Glutamatergic neuron (in vitro differentiated cells): ENCODE measurements at regions not wholly inside any gene's neighbourhood (a gene's known extent, or its start where the extent isn't known, plus 50 kb on each side); places are given as distances from the start of the nearest gene placed in this dataset.

Experiments used
- DNase-seq: peaks from one replicate; pipeline ENCODE4 v3.0.0; 2022
- H3K27ac Mint-ChIP-seq: one replicate; pipeline ENCODE4 v1.8.0; 2020; ENCODE audit warnings: mild to moderate bottlenecking, mixed read lengths, inconsistent platforms; ENCODE audit not compliant: unreplicated experiment
- H3K27me3 Mint-ChIP-seq: one replicate; pipeline ENCODE4 v1.8.0; 2020; ENCODE audit warnings: mild to moderate bottlenecking, moderate library complexity, mixed read lengths, inconsistent platforms; ENCODE audit not compliant: unreplicated experiment
- H3K36me3 Mint-ChIP-seq: one replicate; pipeline ENCODE4 v1.8.0; 2020; ENCODE audit warnings: mild to moderate bottlenecking, mixed read lengths, inconsistent platforms; ENCODE audit not compliant: unreplicated experiment
- H3K4me1 Mint-ChIP-seq: one replicate; pipeline ENCODE4 v1.8.0; 2020; ENCODE audit warnings: mild to moderate bottlenecking, low read depth, mixed read lengths, inconsistent platforms; ENCODE audit not compliant: unreplicated experiment
- H3K4me3 Mint-ChIP-seq: one replicate; pipeline ENCODE4 v1.8.0; 2020; ENCODE audit warnings: mild to moderate bottlenecking, mixed read lengths, inconsistent platforms; ENCODE audit not compliant: unreplicated experiment
- H3K9me3 Mint-ChIP-seq: one replicate; pipeline ENCODE4 v1.8.0; 2020; ENCODE audit warnings: mild to moderate bottlenecking, moderate library complexity, mixed read lengths, inconsistent platforms; ENCODE audit not compliant: unreplicated experiment
- TF ChIP-seq, protein P1 (sequence below): fragments of 200-600 bp; sonication (generic); IDR thresholded peaks from one replicate; pipeline ENCODE4 v1.5.0; 2021; ENCODE audit not compliant: partially characterized antibody, unreplicated experiment

DNA sequence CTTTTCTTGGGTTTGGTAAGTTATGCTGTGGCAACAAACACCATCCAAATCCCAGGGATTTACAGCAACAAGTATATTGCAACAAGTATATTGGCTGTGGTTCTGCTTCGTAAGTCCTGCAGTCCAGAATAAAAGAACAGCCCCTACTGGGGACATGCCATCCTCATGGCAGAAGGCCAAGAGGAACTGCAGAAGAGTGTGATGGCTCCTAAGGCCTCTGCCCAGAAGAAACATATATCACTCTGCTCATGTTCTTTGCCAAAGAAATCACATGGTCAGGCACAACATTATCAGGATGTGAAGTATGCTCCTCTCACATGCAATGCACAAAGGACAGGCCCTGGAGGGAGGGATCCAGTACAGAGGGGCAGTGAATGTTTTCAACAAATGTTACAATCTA lies 159.6 kb upstream of the TAS2R1 start:
- H3K27me3 Mint-ChIP-seq: no peaks in the 10 kb centered on the region
- no peaks in the 10 kb centered on the region for H3K36me3 Mint-ChIP-seq
- H3K4me3 Mint-ChIP-seq: no peak overlapping the region
- no peaks in the 10 kb centered on the region for H3K4me1 Mint-ChIP-seq
- no peak overlapping the region for H3K27ac Mint-ChIP-seq
- no peak for DNase-seq
- no peaks in the 10 kb centered on the region for H3K9me3 Mint-ChIP-seq
- TF ChIP-seq, protein P1, sequence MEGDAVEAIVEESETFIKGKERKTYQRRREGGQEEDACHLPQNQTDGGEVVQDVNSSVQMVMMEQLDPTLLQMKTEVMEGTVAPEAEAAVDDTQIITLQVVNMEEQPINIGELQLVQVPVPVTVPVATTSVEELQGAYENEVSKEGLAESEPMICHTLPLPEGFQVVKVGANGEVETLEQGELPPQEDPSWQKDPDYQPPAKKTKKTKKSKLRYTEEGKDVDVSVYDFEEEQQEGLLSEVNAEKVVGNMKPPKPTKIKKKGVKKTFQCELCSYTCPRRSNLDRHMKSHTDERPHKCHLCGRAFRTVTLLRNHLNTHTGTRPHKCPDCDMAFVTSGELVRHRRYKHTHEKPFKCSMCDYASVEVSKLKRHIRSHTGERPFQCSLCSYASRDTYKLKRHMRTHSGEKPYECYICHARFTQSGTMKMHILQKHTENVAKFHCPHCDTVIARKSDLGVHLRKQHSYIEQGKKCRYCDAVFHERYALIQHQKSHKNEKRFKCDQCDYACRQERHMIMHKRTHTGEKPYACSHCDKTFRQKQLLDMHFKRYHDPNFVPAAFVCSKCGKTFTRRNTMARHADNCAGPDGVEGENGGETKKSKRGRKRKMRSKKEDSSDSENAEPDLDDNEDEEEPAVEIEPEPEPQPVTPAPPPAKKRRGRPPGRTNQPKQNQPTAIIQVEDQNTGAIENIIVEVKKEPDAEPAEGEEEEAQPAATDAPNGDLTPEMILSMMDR: no peak

DNA sequence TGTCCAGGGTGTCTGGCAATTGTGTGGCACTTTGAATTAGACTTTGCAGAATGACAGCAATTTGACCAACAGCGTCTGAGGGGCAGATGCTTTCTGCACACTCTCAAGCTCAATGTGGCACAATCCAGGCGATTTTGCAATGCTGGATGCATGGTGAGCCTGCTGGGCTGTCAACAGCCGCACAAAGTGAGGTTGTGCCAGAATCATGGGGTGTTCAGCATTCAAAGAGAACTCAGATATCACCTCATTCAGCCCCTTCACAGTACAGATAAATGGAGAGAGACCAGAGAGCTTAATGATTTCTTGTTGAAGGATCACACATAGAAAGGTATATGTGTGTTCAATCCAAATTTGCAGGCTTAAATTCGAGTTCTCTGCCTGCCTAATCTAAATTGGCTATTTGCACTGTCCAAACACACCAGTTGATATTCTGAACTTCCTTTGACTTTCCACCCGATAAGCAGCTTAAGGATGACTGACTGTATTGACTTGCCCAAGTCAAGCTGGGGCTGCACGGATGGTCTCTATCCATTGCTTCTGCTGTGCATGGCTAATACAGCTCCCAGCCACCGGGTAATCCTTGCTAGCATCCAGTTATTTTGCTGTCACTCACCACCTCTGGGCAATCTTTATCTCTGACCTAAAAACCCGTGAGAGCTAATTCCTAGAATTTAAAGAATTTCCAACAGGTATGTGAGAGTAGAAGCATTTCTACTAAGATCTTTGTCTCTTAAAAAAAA lies 157.9 kb upstream of the TAS2R1 start:
- H3K4me1 Mint-ChIP-seq: peaks cover 3% of the 10 kb centered on the region
- H3K27ac Mint-ChIP-seq: no peak overlapping the region
- H3K27me3 Mint-ChIP-seq: no peaks in the 10 kb centered on the region
- no peak overlapping the region for H3K4me3 Mint-ChIP-seq
- no peak for DNase-seq
- TF ChIP-seq, protein P1: no peak
- no peaks in the 10 kb centered on the region for H3K9me3 Mint-ChIP-seq
- H3K36me3 Mint-ChIP-seq: no peaks in the 10 kb centered on the region

DNA sequence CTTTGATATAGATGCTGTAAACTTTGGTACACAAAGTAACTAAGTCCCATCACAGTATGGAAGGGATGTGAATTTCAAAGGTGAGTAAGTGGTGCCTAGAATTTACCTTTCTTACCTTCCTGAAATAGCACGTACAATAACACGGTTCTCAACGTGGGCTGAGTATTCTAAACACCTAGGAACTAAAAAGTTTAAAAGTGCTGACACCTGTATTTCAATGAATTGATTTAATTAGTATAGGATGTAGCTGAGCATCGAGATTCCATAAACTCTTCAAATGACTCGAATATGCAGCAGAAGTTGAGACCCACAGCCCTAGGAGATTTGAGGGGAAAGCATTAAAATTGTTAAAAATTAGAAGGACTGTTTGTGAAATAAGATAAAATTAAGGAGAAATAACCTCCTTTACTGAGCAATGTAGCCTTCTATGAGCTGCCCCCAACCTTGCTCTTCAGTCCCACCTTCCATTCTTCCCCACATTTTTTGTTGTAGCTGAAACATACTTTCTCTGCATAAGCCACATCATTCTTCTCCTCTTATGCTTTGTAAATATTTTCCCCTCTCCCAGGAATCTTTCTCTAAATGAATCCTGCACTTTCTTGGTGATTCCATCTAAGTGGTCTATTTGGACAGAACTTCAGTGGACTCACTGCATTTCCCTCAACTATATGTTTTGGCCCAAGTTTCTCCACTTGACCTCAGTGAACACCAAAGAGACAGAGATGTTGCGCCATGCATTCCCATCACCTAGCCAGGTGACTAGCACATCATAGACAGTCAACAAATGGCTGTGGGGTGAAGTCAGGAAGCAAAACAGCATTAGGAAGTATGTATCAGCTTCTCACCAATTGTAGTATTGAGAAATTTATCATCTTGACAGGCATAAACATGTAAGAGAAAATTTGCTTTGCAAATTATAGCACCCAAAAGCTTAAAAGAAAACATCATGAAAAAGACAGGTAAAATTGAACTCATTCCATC lies 156.5 kb upstream of the TAS2R1 start:
- Mint-ChIP-seq H3K27me3 (no peaks in the 10 kb centered on the region), H3K4me1 (peaks cover 5% of the 10 kb centered on the region), H3K4me3 (no peak overlapping the region), H3K27ac (no peak overlapping the region), H3K36me3 (peaks cover 3% of the 10 kb centered on the region), H3K9me3 (no peaks in the 10 kb centered on the region)
- TF ChIP-seq, protein P1: no peak
- DNase-seq: no peak

DNA sequence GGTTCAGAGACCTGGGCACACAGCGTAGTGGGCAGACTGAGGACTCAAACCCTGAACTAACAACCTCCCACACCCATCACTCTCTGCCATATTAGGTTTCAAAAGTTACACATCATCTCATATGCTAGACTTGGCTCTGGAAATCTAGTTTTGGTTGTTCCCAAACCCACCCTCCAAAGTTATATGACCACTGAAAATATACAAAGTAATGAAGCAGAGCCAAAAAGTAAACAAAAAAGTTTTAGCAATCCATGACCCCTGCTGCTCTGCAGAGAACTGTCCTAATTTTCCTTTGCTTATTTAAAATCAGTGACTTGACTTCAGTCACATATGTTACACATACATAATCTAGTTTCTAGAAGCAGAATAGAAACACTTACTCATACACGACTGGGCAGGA lies 155.6 kb upstream of the TAS2R1 start:
- TF ChIP-seq, protein P1: no peak
- DNase-seq: no peak
- no peaks in the 10 kb centered on the region for H3K27me3 Mint-ChIP-seq
- peaks cover 5% of the 10 kb centered on the region for H3K9me3 Mint-ChIP-seq
- no peak overlapping the region for H3K27ac Mint-ChIP-seq
- peaks cover 8% of the 10 kb centered on the region for H3K36me3 Mint-ChIP-seq
- H3K4me1 Mint-ChIP-seq: peaks cover 5% of the 10 kb centered on the region
- H3K4me3 Mint-ChIP-seq: no peak overlapping the region
